Stimulated activated CD8-positive, alpha-beta memory T cell treated with anti-CD3 and anti-CD28 coated beads, Interleukin-7, amount 100 ng/mL, for 1 hour (primary cell): ENCODE measurements at regions not wholly inside any gene's neighbourhood (a gene's known extent, or its start where the extent isn't known, plus 50 kb on each side); places are given as distances from the start of the nearest gene placed in this dataset.
"Not testable (repeated sequence)": the region's sequence is repeated elsewhere in the genome, so short reads cannot be mapped to it uniquely, and the experiment has no call there.

Experiments used
- DNase-seq, 2 donors: peaks; one replicate each; pipeline ENCODE4 v3.0.0-alpha.2; 2020; ENCODE audit warnings: low read depth in 2 of 2

DNA sequence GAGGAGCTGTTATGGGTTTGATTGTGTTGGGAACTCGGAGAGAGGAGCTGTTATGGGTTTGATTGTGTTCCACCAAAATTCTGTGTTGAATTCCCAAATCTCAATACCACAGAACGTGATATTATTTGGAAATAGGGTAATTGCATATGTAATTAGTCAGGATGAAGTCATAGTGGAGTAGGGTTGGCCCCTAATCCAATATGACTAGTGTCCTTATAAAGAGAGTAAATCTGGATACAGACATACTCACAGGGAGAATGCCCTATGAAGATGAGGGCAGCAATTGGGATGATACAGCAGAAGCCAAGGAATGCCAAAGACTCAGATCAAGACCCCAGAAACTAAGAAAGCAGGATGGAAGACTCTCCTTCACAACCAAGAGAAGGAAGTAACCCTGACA lies 1023.2 kb upstream of the ZEB2 start:
- no peak for DNase-seq

DNA sequence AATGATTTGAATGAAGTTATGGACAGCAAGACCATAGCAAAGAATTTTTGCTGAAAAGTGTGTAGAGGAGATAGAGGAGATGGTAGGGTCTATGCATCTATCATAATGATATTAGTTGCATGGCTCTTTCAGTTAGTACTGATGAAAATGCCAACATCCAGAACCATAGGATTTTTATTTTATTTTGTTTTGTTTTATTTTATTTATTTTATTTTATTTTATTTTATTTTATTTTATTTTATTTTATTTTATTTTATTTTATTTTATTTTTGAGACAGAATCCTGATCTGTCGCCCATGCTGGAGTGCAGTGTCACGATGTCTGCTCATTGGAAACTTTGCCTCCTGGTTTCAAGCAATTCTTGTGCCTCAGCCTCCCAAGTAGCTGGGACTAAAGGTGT lies 1021.1 kb upstream of the ZEB2 start:
- DNase-seq = no peak

DNA sequence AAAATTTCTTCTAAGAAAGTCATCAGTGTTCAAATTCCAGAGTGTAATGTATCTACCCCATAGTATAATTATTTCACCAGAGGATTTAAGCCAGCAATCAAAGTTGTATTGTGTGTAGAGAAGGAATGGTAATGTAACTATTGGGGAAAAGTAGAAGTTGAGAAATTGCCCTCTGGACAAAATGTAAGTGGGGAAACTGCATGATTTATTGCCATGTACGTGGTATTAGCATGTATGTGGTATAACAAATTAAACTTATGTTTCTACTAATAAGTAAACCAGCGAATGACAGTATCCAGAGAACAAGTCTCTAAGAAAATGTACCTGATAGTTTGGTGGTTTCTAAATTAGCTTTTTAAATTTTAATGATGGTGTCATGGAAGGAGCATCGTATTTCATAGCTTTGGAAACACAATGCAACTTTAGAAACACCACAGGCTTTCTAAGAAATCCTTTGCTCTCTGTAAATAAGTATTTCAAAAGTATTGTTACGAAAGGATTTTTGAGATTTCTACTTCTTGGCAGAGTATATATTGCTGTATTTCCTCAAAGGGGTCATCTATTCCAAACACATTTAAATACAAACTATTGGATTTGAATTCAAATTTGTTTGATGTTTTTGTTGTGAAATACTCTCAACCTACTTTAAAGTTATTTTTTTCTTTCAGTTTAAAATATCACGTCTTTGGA lies 1018.9 kb upstream of the ZEB2 start:
- DNase-seq = no peak

DNA sequence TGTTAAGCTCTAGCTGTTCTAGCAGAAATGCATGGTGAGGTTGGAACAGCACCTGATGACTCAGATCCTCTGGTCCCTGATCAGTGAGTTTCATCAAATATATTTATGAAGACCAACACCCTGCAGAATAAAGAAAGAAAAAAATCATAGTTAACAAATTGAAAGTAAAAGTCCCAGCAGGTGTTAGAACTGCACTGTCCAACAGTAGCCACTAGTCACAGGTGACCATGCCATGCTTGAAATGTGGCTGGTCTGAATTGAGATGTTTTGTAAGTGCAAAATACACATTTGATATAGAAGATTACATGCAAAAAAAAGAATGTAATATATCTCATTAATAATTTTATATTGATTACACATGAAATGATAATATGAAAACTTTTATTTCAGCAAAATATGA lies 1010.7 kb upstream of the ZEB2 start:
- no peak for DNase-seq

DNA sequence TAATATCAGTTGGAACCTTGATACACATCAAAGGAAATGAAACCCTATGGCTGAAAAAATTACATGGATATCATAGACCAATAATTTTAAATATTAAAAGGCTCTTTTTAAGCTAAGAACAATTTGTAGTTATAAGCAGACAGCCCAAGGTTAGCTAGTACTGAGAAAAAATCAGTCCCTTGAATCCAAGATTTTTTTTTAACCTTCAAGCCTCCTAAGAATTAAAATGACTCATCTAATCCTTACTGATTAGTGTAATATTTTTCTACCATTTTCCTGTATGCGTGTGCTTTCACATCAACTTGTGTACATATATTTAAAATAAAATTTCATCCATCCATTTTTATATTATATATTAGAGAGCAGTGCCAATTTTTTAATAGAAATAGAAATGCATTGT lies 1004.9 kb upstream of the ZEB2 start:
- no peak for DNase-seq

DNA sequence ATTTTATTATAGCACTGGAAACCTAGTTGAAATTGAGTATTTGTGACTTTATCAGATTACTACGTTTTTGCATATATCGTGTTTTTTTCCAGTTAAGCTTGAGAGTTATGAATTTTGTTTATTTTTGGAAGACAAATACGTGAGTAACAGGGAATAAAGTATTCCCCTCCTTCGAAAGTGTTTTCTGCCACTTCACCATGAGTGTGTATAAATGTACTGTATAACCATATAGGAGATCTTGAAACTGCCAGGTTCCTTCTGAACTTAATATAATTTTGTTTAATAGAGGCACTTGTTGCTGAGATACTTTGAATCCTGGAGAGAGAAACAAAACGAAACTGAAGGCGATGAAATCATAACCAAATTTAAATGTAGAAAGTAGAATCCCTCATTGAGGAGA lies 1004.4 kb upstream of the ZEB2 start:
- DNase-seq = no peak

DNA sequence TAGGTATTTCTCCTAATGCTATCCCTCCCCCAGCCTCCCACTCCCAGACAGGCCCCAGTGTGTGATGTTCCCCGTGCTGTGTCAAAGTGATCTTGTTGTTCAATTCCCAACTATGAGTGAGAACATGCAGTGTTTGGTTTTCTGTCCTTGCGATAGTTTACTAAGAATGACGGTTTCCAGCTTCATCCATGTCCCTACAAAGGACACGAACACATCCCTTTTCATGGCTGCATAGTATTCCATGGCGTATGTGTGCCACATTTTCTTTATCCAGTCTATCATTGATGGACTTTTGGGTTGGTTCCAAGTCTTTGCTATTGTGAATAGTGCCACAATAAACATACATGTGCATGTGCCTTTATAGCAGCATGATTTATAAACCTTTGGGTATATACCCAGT lies 999.3 kb upstream of the ZEB2 start:
- not testable (repeated sequence) for DNase-seq

DNA sequence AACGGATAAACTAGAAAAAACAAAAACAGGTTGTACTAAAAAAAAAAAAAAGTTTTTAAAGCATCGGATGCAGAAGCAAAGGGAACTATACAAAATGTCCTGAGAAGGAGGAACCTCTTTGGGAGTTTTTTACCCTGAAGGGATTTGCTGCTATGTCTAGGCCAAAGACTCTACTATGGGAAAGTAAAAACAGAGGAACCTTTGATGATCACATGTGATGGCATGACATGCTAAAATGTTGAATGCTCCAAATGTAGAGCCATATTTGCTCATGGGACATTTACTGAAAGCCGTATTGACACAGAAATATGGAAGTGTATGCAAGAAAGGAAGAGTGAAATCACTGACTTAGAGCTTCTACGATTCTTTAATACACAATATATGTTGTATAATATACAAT lies 992.0 kb upstream of the ZEB2 start:
- no peak for DNase-seq

DNA sequence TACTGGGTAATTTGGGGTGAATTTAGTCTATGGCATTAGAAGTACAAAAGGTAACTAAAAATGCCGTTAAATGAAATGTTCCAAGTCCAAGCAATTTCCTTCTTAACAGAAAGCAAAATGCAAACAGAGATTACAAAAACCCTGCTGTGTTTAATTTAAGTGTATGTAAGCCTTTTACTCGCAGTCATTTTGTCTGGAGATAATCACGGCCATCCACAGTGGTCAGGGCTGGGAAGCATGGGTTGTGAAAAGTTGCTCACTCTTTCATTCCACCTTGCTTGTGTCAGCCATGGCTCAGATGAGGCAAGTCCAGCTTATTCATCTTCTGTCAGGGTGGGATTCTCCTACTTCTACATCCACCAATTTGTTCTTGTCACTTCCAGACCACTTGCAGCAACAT lies 983.6 kb upstream of the ZEB2 start:
- DNase-seq = no peak

DNA sequence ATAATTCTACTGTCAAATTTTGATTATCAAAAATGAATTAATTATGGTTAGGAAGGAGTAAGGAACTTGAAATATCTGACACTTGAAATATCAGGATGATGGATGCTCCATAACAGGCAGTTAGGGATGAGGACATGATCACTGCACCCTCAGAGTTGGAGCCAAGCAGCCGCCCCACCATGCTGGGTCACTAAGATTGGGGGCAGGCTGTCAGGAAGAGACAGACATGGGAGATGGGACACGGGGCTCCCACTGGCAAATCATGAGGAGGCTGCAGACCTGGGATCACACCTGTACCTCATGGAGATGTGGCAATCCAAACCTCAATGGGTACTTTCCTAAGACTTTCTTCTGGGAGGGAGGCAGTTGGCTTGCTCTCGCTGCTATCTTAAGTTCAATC lies 982.0 kb upstream of the ZEB2 start:
- no peak for DNase-seq

DNA sequence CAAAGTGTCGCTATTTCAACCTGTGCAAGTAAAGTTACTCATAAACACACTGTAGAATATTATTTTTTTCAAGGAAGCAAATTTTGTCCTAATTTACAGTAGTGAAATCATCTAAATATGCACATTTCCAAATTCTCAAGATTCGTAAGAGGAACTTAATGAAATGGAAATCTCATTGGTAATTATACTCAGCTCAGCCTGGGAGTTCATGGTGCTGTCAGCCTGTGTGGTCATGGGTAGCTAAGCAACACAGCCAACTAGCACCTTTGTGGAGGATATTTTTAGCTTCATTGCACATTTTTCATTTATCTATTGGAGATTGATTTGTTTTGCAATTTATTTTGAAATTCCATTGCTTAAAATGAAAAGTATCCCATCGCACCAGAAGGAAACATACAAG lies 975.7 kb upstream of the ZEB2 start:
- DNase-seq = no peak

DNA sequence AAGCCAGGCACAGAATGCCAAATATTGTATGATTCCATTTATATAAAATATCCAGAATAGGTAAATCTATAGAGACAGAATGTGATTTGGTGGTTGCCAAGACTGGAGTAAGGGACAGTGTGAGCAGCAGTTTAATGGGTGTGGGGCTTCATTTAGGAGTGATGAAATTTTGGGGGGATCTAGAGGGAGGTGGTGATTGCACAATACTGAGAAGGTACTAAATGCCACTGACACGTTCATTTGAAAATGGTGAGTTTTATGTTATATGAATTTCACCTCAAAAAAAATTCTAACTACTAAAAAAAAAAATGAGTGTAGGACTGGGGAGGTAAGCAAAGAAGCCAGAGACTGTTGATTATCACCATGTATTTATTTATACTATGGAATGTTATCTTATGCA lies 974.5 kb upstream of the ZEB2 start:
- DNase-seq = no peak

DNA sequence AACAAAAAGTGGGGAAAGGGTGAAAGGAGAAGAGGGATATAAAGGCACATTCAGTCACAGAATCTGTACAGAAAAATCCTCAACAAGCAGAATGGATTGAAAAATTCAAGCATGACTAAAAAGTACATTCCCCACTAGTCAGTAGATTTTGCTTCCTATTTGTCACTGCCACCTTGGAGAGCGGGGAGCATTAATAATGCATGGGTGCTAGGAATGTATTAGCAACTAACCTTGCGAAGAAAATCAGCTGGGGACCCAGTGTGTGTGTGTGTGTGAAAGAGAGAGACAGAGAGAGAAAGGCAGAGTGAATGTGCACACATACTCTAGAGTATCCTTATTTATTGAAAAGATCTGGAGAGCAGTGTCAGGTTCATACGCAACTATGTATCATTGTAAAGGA lies 968.7 kb upstream of the ZEB2 start:
- DNase-seq = no peak

DNA sequence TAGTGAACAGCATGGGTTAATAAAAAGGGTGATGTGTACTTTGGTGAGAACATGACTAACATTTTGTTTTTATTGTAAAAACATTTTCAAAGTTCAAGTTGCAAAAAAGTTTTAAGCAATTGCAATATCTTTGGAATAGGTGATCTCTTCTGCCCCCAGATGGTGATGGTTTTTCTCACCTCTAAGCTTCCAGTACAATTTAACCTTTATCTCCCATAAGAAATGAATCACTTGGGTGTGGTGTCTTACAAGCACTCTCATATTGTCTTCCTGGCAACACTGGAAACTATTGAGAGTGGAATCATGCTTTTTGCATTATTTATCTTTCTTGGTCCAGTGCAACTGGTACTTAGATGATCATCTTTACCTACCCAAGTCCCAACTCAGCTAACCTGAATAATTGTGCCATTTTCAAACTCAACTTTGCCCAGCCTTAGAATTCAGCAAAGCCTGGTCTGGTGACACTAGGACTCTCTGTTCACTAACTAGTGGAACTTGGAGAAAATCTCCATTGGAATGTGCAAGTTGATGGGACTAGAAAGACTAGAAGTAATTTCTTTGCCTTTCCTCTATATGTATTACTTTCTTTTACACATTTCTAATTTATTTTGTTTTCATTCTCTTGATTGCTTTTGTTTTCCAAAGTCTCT lies 964.7 kb upstream of the ZEB2 start:
- DNase-seq = no peak

DNA sequence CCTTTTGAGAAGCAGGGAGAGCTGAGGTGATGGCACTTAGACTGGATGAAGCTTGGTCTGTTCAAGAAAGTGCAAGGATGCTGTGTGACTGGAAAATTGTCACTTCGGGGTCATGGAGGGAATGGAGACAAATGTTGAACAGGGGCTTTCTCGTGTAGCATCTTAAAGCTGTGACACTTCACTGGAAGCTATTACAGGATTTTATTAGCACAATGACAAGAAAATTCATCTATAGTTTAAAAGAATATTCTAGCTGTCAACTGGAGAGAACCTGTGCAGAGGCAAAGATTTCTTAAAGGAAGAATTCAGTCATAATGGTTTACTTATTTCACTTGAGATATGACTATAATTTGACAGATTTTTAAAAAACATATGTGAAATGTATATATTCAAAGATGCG lies 963.9 kb upstream of the ZEB2 start:
- no peak for DNase-seq

DNA sequence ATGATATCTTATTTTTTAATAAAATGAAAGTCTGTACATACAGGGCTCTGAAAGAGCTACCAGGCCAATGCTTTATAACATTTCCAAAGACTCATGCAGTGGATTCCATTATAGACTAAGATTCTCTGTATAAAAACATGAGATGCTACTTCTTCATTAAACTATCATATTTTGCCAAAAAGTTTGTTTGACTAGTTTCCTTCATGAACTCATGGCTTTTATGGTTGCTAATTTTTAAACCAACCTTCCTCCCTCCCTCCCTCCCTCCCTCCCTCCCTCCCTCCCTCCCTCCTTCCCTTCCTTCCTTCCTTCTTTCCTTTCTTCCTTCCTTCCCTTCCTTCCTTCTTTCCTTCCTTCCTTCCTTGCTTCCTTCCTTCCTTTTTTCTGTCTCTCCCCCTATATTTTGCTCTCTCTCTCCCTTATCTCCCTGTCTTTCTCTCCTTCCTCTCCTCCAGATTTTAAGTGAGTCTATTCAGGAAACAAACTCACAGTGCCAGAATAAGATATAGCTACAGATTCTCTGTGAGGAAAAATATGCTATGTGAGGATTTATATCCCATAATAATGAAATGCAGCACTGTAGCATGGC lies 961.5 kb upstream of the ZEB2 start:
- no peak for DNase-seq

DNA sequence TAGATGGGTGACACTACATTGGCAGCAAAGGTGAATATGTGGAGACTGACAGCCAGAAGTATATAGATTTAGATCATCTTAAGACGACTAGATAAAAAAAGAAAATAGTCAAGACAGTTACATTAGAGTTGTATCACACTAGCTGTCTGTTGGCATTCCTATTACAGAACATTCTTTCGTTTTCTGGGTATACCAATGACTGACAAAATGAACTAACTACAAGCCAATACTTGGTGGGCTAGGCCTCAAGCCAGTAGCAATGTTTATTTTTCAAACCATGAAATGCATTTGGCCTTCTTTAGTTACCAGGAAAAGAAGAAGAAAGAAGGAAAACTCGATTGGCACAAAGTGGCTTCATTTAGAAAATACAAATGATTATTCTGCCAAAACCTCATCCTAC lies 944.9 kb upstream of the ZEB2 start:
- no peak for DNase-seq

DNA sequence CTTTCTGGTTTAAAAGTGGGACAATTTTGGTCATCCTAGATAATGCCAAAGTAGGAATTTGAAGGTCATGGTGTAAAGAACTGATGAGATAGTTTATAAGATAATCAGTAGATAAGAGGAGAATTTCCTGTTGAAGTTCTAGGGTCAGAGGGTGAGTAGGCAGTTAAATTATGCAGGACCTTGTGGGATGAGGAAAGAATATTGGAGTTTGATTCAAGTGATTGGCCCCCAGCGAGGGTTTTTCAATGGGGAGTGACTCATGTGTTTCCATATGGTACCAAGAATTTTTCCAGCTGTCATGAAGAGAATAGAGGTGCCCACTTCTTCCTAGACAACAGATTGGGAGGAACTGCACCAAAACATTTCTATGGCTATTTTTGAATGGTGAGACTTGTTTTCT lies 940.2 kb upstream of the ZEB2 start:
- no peak for DNase-seq

DNA sequence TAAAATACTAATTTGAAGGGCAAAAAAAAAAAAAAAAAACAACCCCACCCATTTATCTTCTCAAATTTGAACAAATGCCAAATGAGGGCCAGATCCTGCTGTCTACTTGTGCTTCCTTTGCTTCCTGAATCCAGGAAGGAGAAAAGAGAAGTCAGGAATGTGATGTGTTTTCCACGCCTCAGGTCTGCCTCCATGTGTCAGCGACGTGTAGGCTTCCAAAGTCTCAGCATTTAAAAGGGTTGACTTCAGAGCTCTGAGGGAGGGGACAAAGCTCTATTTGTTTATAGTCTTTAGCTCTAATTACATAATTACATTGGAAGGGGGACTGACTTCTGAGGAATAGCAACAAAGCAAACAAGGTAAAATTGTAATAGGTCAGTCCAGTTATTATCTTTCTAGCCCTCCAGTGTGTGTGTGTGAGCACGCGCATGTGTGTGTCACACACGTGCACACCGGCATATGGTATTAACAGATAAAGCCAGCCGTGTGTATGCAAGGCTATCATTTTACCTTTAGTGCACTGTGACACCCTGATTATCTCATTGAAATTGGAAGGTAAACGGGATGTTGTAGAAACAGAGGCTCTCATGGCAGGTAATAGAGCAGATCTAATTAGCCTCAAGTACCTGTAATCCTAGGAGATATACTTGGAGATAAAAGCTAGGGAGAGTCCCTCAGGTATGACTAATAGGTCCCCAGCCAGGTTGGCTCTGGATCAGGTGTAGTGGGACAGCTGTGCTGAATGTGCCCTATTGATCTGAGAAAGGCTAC lies 911.4 kb upstream of the ZEB2 start:
- DNase-seq = no peak

DNA sequence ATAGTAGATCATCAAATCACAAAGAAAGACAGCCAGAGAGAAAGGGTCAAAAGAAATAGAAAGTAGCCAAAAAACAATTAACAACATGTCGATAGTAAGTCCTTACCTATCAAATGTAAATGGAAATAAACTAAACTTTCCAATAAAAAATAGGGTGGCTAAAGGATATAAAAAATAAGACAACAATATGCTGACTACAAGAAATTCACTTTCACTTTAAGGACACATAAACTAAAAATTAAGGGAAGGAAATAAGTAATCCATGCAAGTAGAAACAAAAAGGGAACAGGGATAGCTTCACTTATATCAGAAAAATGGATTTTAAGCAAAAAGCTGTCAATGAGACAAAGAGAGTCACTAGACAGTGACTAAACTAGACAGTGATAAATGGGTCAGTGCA lies 903.9 kb upstream of the ZEB2 start:
- no peak for DNase-seq

DNA sequence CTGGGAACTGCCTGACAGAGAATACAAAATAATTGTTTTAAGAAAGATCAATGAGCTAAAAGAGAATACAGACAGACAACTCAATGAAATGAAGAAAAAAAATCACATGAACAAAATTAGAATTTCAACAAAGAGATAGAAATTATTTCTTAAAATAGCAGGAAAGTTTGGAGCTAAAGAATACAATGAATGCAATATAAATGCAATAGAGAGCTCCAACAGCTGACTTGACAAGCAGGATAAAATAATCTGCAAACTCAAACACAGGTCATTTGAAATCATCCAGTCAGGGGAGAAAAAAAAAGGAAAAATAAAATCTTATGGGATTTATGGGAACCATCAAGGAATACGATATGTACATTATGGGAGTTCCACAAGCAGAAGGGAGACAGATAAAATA lies 902.7 kb upstream of the ZEB2 start:
- DNase-seq = no peak

DNA sequence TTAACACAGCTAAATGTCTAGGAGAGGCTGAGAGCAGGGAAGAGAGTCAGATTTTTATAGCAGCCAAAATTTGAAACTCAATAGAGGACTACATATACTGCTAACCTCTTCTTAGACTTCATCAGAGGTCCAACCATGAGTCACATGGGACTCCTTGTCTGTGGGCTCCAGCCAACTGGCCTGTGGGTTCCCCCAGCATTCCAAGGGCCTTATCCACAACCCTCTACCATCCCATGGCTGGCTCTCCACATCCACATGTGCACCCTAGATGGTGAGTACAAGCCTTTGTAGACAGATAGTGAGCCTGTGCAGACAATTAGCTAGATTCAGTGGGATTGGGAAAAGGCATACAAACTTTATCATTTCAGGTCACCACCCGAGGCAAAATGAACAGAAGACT lies 901.9 kb upstream of the ZEB2 start:
- DNase-seq = no peak

DNA sequence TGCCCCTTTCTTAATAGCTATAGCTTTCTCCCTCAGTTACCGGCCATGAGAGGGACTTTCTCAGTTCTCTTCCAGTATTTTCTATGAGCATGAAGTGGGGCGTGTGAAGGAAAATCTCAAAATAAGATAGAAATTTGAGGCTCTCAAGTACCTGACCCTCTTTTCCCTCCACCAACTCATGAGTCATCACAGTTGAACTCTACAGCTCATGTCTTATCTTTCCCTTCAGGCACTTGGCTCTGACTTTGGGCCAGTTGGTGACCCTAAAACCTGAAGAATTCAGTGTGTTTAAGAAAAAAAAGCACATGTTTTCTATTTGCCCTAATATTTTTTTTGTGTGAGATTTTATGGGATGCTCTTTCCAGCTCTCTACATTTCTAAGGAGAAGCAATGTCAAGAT lies 896.7 kb upstream of the ZEB2 start:
- DNase-seq = no peak
